Panc1 (cell line): ENCODE measurements at regions not wholly inside any gene's neighbourhood (a gene's known extent, or its start where the extent isn't known, plus 50 kb on each side); places are given as distances from the start of the nearest gene placed in this dataset.

Experiments used
- ATAC-seq: fragments of 200-7000 bp; cut with Tn5 transposase; 2 replicates; pipeline ENCODE4 v1.9.1; 2020; ENCODE audit warnings: mild to moderate bottlenecking, moderate library complexity
- BruUV-seq: library from RNA; stranded (reverse); fragments of 400-500 nt; replicated peaks from 2 replicates; lab custom pipeline; 2021; lab: Mats Ljungman, UMichigan
- CTCF ChIA-PET: fragments of 300-600 bp; sonication (Branson Sonifier 250); formaldehyde crosslinking; loops from one replicate; lab custom pipeline; 2022; ENCODE audit warnings: antibody characterized with exemption; lab: Charles Lee
- POLR2A ChIA-PET: fragments of 300-600 bp; sonication (Branson Sonifier 250); formaldehyde crosslinking; loops from one replicate; lab custom pipeline; 2022; ENCODE audit warnings: antibody characterized with exemption; lab: Charles Lee
- DNase-seq: peaks from one replicate; pipeline ENCODE4 v3.0.0-alpha.2; 2010; ENCODE audit warnings: low read depth, low spot score
- H3K27ac ChIP-seq: 2 replicates; pipeline ENCODE4 v1.5.1; 2011; ENCODE audit warnings: mild to moderate bottlenecking, low read length, inconsistent platforms
- H3K27me3 ChIP-seq: fragments of 200-500 bp; sonication (Bioruptor generic); 2 replicates; pipeline ENCODE4 v1.6.0; 2014; ENCODE audit warnings: low read length, inconsistent platforms; ENCODE audit not compliant: control insufficient read depth, insufficient read depth
- H3K36me3 ChIP-seq: fragments of 200-500 bp; sonication (Bioruptor generic); 2 replicates; pipeline ENCODE4 v1.5.1; 2014; ENCODE audit warnings: inconsistent platforms, mild to moderate bottlenecking, low read length, moderate library complexity; ENCODE audit not compliant: control insufficient read depth, insufficient read depth
- H3K4me1 ChIP-seq: 2 replicates; pipeline ENCODE4 v1.5.1; 2011; ENCODE audit warnings: inconsistent platforms, mild to moderate bottlenecking, low read length, moderate library complexity; ENCODE audit not compliant: control insufficient read depth, insufficient read depth
- H3K4me3 ChIP-seq, 2 experiments: 2 replicates each; pipeline ENCODE4 v1.5.1; 2011 to 2012; ENCODE audit warnings: low read depth in 2 of 2, low read length in 2 of 2, mild to moderate bottlenecking in 2 of 2, inconsistent platforms in 1 of 2, moderate library complexity in 1 of 2
- H3K9me3 ChIP-seq: fragments of 200-500 bp; sonication (Bioruptor generic); 2 replicates; pipeline ENCODE4 v1.5.1; 2014; ENCODE audit warnings: low read depth, mild to moderate bottlenecking, inconsistent platforms, low read length, moderate library complexity; ENCODE audit not compliant: control insufficient read depth, insufficient read depth
- CTCF ChIP-seq: fragments of 450-650 bp; IDR thresholded peaks from 2 replicates; pipeline ENCODE4 v1.5.1; 2017; ENCODE audit warnings: mild to moderate bottlenecking
- POLR2AphosphoS5 ChIP-seq: IDR thresholded peaks from 2 replicates; pipeline ENCODE4 v1.6.1; 2012; ENCODE audit warnings: mild to moderate bottlenecking, low read depth, low read length, moderate library complexity
- REST ChIP-seq, 2 experiments: IDR thresholded peaks; 2 replicates each; pipeline ENCODE4 v1.6.1; 2011 to 2012; ENCODE audit warnings: low read depth in 2 of 2, control low read depth in 1 of 2, low read length in 1 of 2, mild to moderate bottlenecking in 1 of 2, moderate library complexity in 1 of 2; ENCODE audit not compliant: insufficient read depth in 1 of 2
- SIN3A ChIP-seq: IDR thresholded peaks from 2 replicates; pipeline ENCODE4 v1.6.1; 2012; ENCODE audit warnings: low read depth, mild to moderate bottlenecking, low read length, moderate library complexity, borderline replicate concordance; ENCODE audit not compliant: insufficient read depth
- TCF7L2 ChIP-seq: IDR thresholded peaks from 2 replicates; pipeline ENCODE4 v1.6.1; 2011; ENCODE audit warnings: mild to moderate bottlenecking, low read depth, low read length, inconsistent platforms
- in situ Hi-C: cut with HindIII; loops from 2 replicates; pipeline ENCODE4 v1.10.0; 2016; ENCODE audit warnings: low sequenced_read_pairs, low pct_unique_long_range_greater_than_20kb
- intact Hi-C: fragments of 100-400 bp; cut with micrococcal nuclease; formaldehyde crosslinking; loops from one replicate; pipeline ENCODE4 v1.10.0; 2022; ENCODE audit not compliant: unreplicated experiment

GRCh38 chr7:47639495-47640110, 57.7 kb upstream of the TNS3 start:
- ChIA-PET CTCF (interaction anchor here (1.2 kb wide), 1 partner anchor 180 kb away, joined by 3 read pairs; no protein-coding TSS in a partner anchor), POLR2A (no interaction called here)
- ATAC-seq (no peak), DNase-seq (no peak)
- H3K9me3 ChIP-seq, result peaks cover 15% of the 10 kb centered on the region
- peaks cover 60% of the 10 kb centered on the region for H3K4me1 ChIP-seq
- TF ChIP-seq TCF7L2, result no peak
- no peak for TF ChIP-seq CTCF
- no peak for TF ChIP-seq SIN3A
- TF ChIP-seq REST (IDR thresholded peaks at IDR 0.05; ENCODE audit: insufficient read depth in 1 of 2, low read depth in 2 of 2, low read length in 1 of 2), result no peak
- no peak for TF ChIP-seq POLR2AphosphoS5
- peak overlapping the region; percentile 96 for H3K27ac ChIP-seq
- no TSS peak for BruUV-seq
- H3K27me3 ChIP-seq, result no peaks in the 10 kb centered on the region
- in situ Hi-C loops (no loop called here), intact Hi-C loops (loop anchor here (5.0 to 10.0 kb wide), 3 partner anchors 62 to 175 kb away; no protein-coding TSS in a partner anchor)
- no peak overlapping the region for H3K4me3 ChIP-seq
- no peaks in the 10 kb centered on the region for H3K36me3 ChIP-seq

GRCh38 chr7:47638679-47639315, 56.9 kb upstream of the TNS3 start:
- ChIA-PET POLR2A (no interaction called here), CTCF (interaction anchor here (0.6 to 1.2 kb wide), 2 partner anchors 49 to 181 kb away, joined by 3 to 7 read pairs; no protein-coding TSS in a partner anchor)
- DNase-seq (no peak), ATAC-seq (0 out of 2 replicates have a peak, but pooled peaks have one; percentile 3)
- BruUV-seq, result no TSS peak
- H3K4me3 ChIP-seq, result no peak overlapping the region
- H3K36me3 ChIP-seq, result no peaks in the 10 kb centered on the region
- peaks cover 9% of the 10 kb centered on the region for H3K9me3 ChIP-seq
- intact Hi-C loops, result loop anchor here (5.0 to 10.0 kb wide), 3 partner anchors 61 to 176 kb away; no protein-coding TSS in a partner anchor
- H3K27me3 ChIP-seq, result no peaks in the 10 kb centered on the region
- H3K4me1 ChIP-seq, result peaks cover 68% of the 10 kb centered on the region
- in situ Hi-C loops, result no loop called here
- TF ChIP-seq SIN3A, result no peak
- TF ChIP-seq POLR2AphosphoS5, result no peak
- TF ChIP-seq REST (IDR thresholded peaks at IDR 0.05; ENCODE audit: insufficient read depth in 1 of 2, low read depth in 2 of 2, low read length in 1 of 2), result no peak
- no peak for TF ChIP-seq CTCF
- no peak for TF ChIP-seq TCF7L2
- peak overlapping the region; percentile 96 for H3K27ac ChIP-seq
